SIG-M5 treated with dmso at 0.1 percent for 504 hours (cell line): ENCODE measurements at regions not wholly inside any gene's neighbourhood (a gene's known extent, or its start where the extent isn't known, plus 50 kb on each side); places are given as distances from the start of the nearest gene placed in this dataset.
"Not testable (repeated sequence)": the region's sequence is repeated elsewhere in the genome, so short reads cannot be mapped to it uniquely, and the experiment has no call there.

Experiments used
- DNase-seq: peaks from one replicate; lab custom pipeline; 2025; ENCODE audit not compliant: unreplicated experiment; lab: John Stamatoyannopoulos, UW

GRCh38 chr10:36500266-36500665 is 625.1 kb upstream of the ANKRD30A start:
- DNase-seq = no peak

- no peak for DNase-seq
Observed at GRCh38 chr10:36499693-36500092, 625.7 kb upstream of the ANKRD30A start.

- no peak for DNase-seq
Observed at GRCh38 chr10:36496758-36497157, 628.6 kb upstream of the ANKRD30A start.

GRCh38 chr10:36494371-36494770 is 631.0 kb upstream of the ANKRD30A start:
- no peak for DNase-seq

GRCh38 chr10:36493516-36493880 is 631.9 kb upstream of the ANKRD30A start:
- no peak for DNase-seq

- DNase-seq = no peak
Observed at GRCh38 chr10:36492590-36493515, 632.5 kb upstream of the ANKRD30A start.

GRCh38 chr10:36491926-36492325 is 633.5 kb upstream of the ANKRD30A start:
- DNase-seq = no peak

- DNase-seq = no peak
Observed at GRCh38 chr10:36489611-36490228, 635.7 kb upstream of the ANKRD30A start.

GRCh38 chr10:36489181-36489580 is 636.2 kb upstream of the ANKRD30A start:
- no peak for DNase-seq

GRCh38 chr10:36488579-36488978 is 636.8 kb upstream of the ANKRD30A start:
- no peak for DNase-seq

- DNase-seq = no peak
Observed at GRCh38 chr10:36479073-36479472, 646.3 kb upstream of the ANKRD30A start.

GRCh38 chr10:36476399-36476798 is 649.0 kb upstream of the ANKRD30A start:
- DNase-seq = no peak

- no peak for DNase-seq
Observed at GRCh38 chr10:36475746-36476145, 649.7 kb upstream of the ANKRD30A start.

GRCh38 chr10:36474456-36474855 is 650.9 kb upstream of the ANKRD30A start:
- no peak for DNase-seq

- no peak for DNase-seq
Observed at GRCh38 chr10:36473122-36473521, 652.3 kb upstream of the ANKRD30A start.

GRCh38 chr10:36469585-36469984 is 655.8 kb upstream of the ANKRD30A start:
- no peak for DNase-seq

- DNase-seq = no peak
Observed at GRCh38 chr10:36468620-36469019, 656.8 kb upstream of the ANKRD30A start.

- DNase-seq = no peak
Observed at GRCh38 chr10:36465604-36466379, 659.6 kb upstream of the ANKRD30A start.

GRCh38 chr10:36464291-36464690 is 661.1 kb upstream of the ANKRD30A start:
- DNase-seq = no peak

- DNase-seq = no peak
Observed at GRCh38 chr10:36463390-36463789, 662.0 kb upstream of the ANKRD30A start.

GRCh38 chr10:36462194-36462593 is 663.2 kb upstream of the ANKRD30A start:
- no peak for DNase-seq

- not testable (repeated sequence) for DNase-seq
Observed at GRCh38 chr10:36458437-36458836, 667.0 kb upstream of the ANKRD30A start.
